Right lobe of liver (tissue), 6 donors: ENCODE measurements at regions not wholly inside any gene's neighbourhood (a gene's known extent, or its start where the extent isn't known, plus 50 kb on each side); places are given as distances from the start of the nearest gene placed in this dataset.
A peak's percentile ranks its signal among the peaks of the same experiment; 100 is the strongest.

ENCODE experiments used
- ATAC-seq, 4 donors: fragments of 200-7000 bp; cut with Tn5 transposase; one replicate each; pipeline ENCODE4 v1.9.1; 2020; ENCODE audit warnings: mild to moderate bottlenecking in 4 of 4, moderate library complexity in 4 of 4
- DNase-seq, 3 donors: peaks; one replicate each; pipeline ENCODE4 v3.0.0-alpha.2; 2020
- H3K27ac ChIP-seq, 3 donors: fragments of 200-600 bp; one replicate each; pipeline ENCODE4 v1.8.0; 2022
- H3K27me3 ChIP-seq, 2 donors: fragments of 200-600 bp; one replicate each; pipeline ENCODE4 v1.8.0; 2022
- H3K36me3 ChIP-seq, 4 donors: fragments of 200-600 bp; sonication (generic) in 1 of 4; one replicate each; pipeline versions ENCODE4 v1.5.1 to v1.8.0; 2017 to 2022; ENCODE audit warnings: control low read depth in 1 of 4
- H3K4me1 ChIP-seq, 4 donors: fragments of 200-600 bp; sonication (generic) in 1 of 4; one replicate each; pipeline versions ENCODE4 v1.5.1 to v1.8.0; 2017 to 2022; ENCODE audit warnings: control low read depth in 1 of 4
- H3K4me3 ChIP-seq, 3 donors: fragments of 200-600 bp; one replicate each; pipeline ENCODE4 v1.8.0; 2022
- H3K9me3 ChIP-seq, 4 donors: fragments of 200-600 bp; sonication (generic) in 1 of 4; one replicate each; pipeline versions ENCODE4 v1.5.1 to v1.8.0; 2017 to 2022; ENCODE audit warnings: control low read depth in 1 of 4
- POLR2A ChIP-seq: fragments of 450-650 bp; IDR thresholded peaks from one replicate; pipeline ENCODE4 v1.6.1; 2017; ENCODE audit warnings: antibody characterized with exemption, mild to moderate bottlenecking
- WGBS: methylation state at CpG from one replicate; pipeline ENCODE4 v1.1.6; 2018; ENCODE audit warnings: low coverage, low lambda C conversion rate; ENCODE audit not compliant: insufficient coverage; ENCODE audit errors: missing lambda C conversion rate; 5-methylcytosine and 5-hydroxymethylcytosine counted together
- intact Hi-C, 2 donors: fragments of 100-400 bp; cut with DNase I; formaldehyde crosslinking; loops; one replicate each; pipeline versions ENCODE4 v1.11.2 to v1.14.1; 2022
- TF ChIP-seq, protein P1 (sequence below), 4 donors: fragments of 200-600 bp in 3 of 4; fragments of 450-650 bp in 1 of 4; IDR thresholded peaks; one replicate each; pipeline versions ENCODE4 v1.5.1 to v1.8.0; 2016 to 2022; ENCODE audit warnings: antibody characterized with exemption in 4 of 4, mild to moderate bottlenecking in 2 of 4
- donor health status: DM: no; HTN: yes; CAD: no.
- donor health status: DM: no; HTN: no; CAD: no.
- donor health status: DM: no; HTN: no; CAD: no.
- donor health status: DM: no; HTN: yes; CAD: no.
- donor health status: DM: no; HTN: yes; CAD: no.

DNA sequence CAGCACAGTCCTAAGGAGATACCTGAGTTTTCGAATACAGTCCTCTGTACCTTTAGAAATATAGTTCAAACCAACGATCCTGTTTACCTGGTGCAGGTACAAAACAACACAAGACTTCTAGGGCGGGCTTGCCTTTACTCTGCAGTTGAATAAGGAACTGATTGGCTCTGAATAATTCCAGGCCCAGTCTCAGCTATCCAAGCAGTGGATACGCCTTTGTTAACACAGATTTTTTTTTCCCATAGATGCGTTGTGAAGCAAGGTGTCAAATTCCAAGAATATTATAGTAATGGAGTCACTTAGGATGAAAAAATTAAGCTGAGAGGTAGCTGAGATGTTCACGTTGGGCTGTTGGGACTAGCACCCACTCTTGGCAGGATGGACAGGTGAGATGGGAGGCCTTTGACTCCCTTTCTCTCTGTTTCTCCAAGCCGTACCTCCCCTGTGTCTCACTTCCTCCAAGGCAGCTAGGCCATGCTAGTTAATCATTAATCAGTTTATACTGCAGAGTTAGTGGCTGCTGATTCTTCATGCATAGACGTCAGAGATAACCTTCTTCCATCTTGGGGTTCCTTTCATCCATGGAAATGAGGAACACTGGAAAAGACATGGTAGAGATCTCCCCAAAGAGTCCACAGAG lies 380.8 kb upstream of the ACVR2A start:
- no peak for DNase-seq
- TF ChIP-seq, protein P1, sequence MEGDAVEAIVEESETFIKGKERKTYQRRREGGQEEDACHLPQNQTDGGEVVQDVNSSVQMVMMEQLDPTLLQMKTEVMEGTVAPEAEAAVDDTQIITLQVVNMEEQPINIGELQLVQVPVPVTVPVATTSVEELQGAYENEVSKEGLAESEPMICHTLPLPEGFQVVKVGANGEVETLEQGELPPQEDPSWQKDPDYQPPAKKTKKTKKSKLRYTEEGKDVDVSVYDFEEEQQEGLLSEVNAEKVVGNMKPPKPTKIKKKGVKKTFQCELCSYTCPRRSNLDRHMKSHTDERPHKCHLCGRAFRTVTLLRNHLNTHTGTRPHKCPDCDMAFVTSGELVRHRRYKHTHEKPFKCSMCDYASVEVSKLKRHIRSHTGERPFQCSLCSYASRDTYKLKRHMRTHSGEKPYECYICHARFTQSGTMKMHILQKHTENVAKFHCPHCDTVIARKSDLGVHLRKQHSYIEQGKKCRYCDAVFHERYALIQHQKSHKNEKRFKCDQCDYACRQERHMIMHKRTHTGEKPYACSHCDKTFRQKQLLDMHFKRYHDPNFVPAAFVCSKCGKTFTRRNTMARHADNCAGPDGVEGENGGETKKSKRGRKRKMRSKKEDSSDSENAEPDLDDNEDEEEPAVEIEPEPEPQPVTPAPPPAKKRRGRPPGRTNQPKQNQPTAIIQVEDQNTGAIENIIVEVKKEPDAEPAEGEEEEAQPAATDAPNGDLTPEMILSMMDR (IDR thresholded peaks at IDR 0.05): no peak
- no peak for TF ChIP-seq POLR2A
- ATAC-seq: peak; percentile 21 to 64 (median 58)
- Histone ChIP-seq H3K9me3 (no peaks in the 10 kb centered on the region), H3K4me3 (no peak overlapping the region), H3K27me3 (no peaks in the 10 kb centered on the region), H3K27ac (no peak overlapping the region), H3K4me1 (peaks cover 0 to 13% (median 2%) of the 10 kb centered on the region in 4 donors), H3K36me3 (no peaks in the 10 kb centered on the region)
- WGBS: 71% methylated on average over 8 of the region's 8 CpGs
- intact Hi-C loops: no loop called here

DNA sequence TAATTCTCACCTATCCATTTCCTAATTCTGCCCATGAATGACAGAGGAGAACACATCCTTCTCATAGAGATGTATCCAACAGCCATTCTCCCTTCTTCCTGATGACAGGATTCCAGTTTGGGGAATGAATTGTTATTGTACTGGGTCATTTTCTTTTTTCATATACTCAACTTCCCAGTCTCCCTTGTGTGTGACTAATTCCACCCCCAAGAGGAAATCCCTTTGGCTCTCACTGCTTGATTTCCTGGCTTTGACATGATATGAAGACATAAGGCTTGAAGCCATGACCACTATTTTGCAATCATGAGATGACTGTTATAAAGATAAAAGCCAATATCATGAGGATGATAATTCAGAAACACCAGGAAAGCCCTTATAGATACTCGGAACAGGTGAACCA lies 384.7 kb upstream of the ACVR2A start:
- DNase-seq (no peak), ATAC-seq (peak in 1 of 4 donors; percentile 52)
- WGBS: 64% methylated on average over 1 of the region's 1 CpG
- no peak overlapping the region for H3K27ac ChIP-seq
- H3K27me3 ChIP-seq: no peaks in the 10 kb centered on the region
- no peak overlapping the region for H3K4me3 ChIP-seq
- TF ChIP-seq, protein P1 (IDR thresholded peaks at IDR 0.05): no peak
- TF ChIP-seq POLR2A: no peak
- no peaks in the 10 kb centered on the region for H3K9me3 ChIP-seq
- no peaks in the 10 kb centered on the region for H3K36me3 ChIP-seq
- intact Hi-C loops: no loop called here
- H3K4me1 ChIP-seq: peaks cover 0 to 6% (median 0%) of the 10 kb centered on the region in 4 donors

DNA sequence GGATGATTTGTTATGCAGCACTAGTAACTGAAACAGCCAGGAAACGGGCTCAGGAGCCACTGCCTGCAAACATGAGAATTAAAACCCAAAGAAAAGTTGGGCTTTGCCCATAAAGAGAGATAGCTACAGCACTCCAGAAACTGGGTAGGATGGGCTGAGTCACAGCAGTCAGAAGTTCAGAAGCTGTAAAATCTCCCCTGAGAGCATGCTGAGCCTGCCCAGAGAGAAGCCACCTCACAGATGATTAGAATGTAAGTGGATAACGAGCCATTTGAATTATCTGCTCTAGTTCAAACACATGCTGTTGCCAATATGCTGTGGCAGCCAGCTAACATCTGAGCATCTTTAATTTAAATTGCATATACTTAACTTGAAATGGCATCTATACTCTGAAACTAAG lies 388.1 kb upstream of the ACVR2A start:
- Histone ChIP-seq H3K27ac (no peak overlapping the region), H3K27me3 (no peaks in the 10 kb centered on the region), H3K4me1 (no peaks in the 10 kb centered on the region), H3K9me3 (no peaks in the 10 kb centered on the region), H3K4me3 (no peak overlapping the region), H3K36me3 (no peaks in the 10 kb centered on the region)
- DNase-seq: no peak
- WGBS: 62% methylated on average over 2 of the region's 2 CpGs
- TF ChIP-seq POLR2A: no peak
- TF ChIP-seq, protein P1 (IDR thresholded peaks at IDR 0.05): no peak
- ATAC-seq: no peak
- intact Hi-C loops: no loop called here

DNA sequence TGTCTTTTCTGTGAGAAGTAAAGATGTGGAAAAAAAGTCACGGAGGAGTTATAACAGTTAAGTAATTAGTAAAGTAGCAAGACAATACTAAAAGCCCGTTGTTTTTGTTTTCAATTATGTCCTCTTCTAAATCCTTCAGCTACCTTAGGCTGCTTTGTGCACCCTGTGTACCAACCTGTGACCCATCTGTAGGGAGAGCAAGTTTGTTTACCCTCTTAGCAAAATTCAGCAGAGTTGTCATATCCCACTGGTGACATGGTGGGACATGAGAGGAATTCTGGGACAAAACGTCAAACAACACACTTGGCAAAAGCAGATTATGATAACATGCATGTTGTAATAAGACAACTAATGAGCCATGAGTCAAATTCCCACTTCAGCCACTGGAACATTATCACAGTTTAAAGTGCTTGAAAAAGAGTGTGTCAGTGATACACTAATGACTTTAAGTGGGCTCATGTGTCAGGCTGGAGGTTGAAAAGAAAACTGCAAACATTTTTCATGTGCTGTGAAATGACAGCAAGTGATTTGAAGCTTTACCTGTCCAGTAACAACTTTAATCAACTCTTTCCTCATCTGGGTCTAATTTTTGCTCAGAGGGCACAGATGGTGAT lies 392.8 kb upstream of the ACVR2A start:
- Histone ChIP-seq H3K4me1 (no peaks in the 10 kb centered on the region), H3K4me3 (no peak overlapping the region), H3K36me3 (no peaks in the 10 kb centered on the region), H3K27ac (no peak overlapping the region), H3K27me3 (no peaks in the 10 kb centered on the region), H3K9me3 (no peaks in the 10 kb centered on the region)
- 58% methylated on average over 3 of the region's 3 CpGs for WGBS
- ATAC-seq (no peak), DNase-seq (no peak)
- intact Hi-C loops: no loop called here
- TF ChIP-seq, protein P1 (IDR thresholded peaks at IDR 0.05): no peak
- TF ChIP-seq POLR2A: no peak
